H1 (cell line): ENCODE measurements at regions not wholly inside any gene's neighbourhood (a gene's known extent, or its start where the extent isn't known, plus 50 kb on each side); places are given as distances from the start of the nearest gene placed in this dataset.

Experiments
- CTCF ChIA-PET: fragments of 300-600 bp; sonication (Branson Sonifier 250); formaldehyde crosslinking; loops from one replicate; lab custom pipeline; 2021; ENCODE audit not compliant: partially characterized antibody; lab: Charles Lee
- POLR2A ChIA-PET: fragments of 300-600 bp; sonication (Branson Sonifier 250); formaldehyde crosslinking; loops from one replicate; lab custom pipeline; 2021; ENCODE audit warnings: inconsistent platforms; ENCODE audit not compliant: partially characterized antibody; lab: Charles Lee
- DNase-seq, 2 experiments: peaks; one replicate each; pipeline versions ENCODE4 v3.0.0 to v3.0.0-alpha.2; 2010 to 2022; ENCODE audit warnings: low spot score in 2 of 2, low read depth in 1 of 2, mixed read lengths in 1 of 2
- FAIRE-seq: peaks from 2 replicates; lab custom pipeline; 2011; peaks lifted over from hg19 to GRCh38; lab: Jason Lieb, UNC
- H2AFZ ChIP-seq: 2 replicates; pipeline ENCODE4 v1.8.1; 2012; ENCODE audit warnings: low read length, inconsistent platforms
- H2AK5ac ChIP-seq: 2 replicates; pipeline ENCODE4 v1.6.1; 2013; ENCODE audit warnings: low read depth, low read length
- H2BK120ac ChIP-seq: replicated peaks from 2 replicates; pipeline ENCODE3; 2013; ENCODE audit warnings: low read depth, low read length, inconsistent platforms
- H2BK12ac ChIP-seq: 2 replicates; pipeline ENCODE4 v1.6.1; 2013; ENCODE audit warnings: low read depth, low read length
- H2BK15ac ChIP-seq: 2 replicates; pipeline ENCODE4 v1.6.1; 2013; ENCODE audit warnings: low read length
- H2BK20ac ChIP-seq: 2 replicates; pipeline ENCODE4 v1.6.1; 2013; ENCODE audit warnings: low read length
- H2BK5ac ChIP-seq: 2 replicates; pipeline ENCODE4 v1.6.1; 2013; ENCODE audit warnings: low read depth, low read length
- H3K14ac ChIP-seq: 2 replicates; pipeline ENCODE4 v1.6.1; 2013; ENCODE audit warnings: inconsistent platforms; ENCODE audit not compliant: insufficient read length
- H3K18ac ChIP-seq: 2 replicates; pipeline ENCODE4 v1.6.1; 2013; ENCODE audit warnings: low read length; ENCODE audit errors: extremely low read depth
- H3K23ac ChIP-seq: 2 replicates; pipeline ENCODE4 v1.6.1; 2013; ENCODE audit warnings: inconsistent platforms; ENCODE audit not compliant: insufficient read length
- H3K23me2 ChIP-seq: 2 replicates; pipeline ENCODE4 v1.6.1; 2013; ENCODE audit warnings: low read depth, low read length
- H3K27ac ChIP-seq: 2 replicates; pipeline ENCODE4 v1.6.1; 2011; ENCODE audit warnings: low read depth, low read length, inconsistent platforms
- H3K27me3 ChIP-seq, 4 experiments: replicated peaks in 1 of 4; 1 replicate in 1 of 4; 2 replicates in 3 of 4; pipeline versions ENCODE4 v1.6.1 to v1.8.1; 2011 to 2013; ENCODE audit warnings: low read length in 3 of 4, mild to moderate bottlenecking in 3 of 4, inconsistent platforms in 2 of 4, mixed read lengths in 2 of 4, moderate library complexity in 1 of 4; ENCODE audit not compliant: control insufficient read depth in 3 of 4, insufficient read depth in 3 of 4; ENCODE audit errors: extremely low read depth in 1 of 4
- H3K36me3 ChIP-seq, 4 experiments: 2 replicates each; pipeline versions ENCODE4 v1.6.1 to v1.8.1; 2011 to 2013; ENCODE audit warnings: mild to moderate bottlenecking in 4 of 4, low read length in 3 of 4, moderate library complexity in 2 of 4, control low read depth in 1 of 4, inconsistent platforms in 1 of 4; ENCODE audit not compliant: insufficient read depth in 4 of 4, control insufficient read depth in 2 of 4
- H3K4ac ChIP-seq: replicated peaks from 2 replicates; pipeline ENCODE3; 2013; ENCODE audit warnings: low read length, low read depth, mixed read lengths, inconsistent platforms; ENCODE audit not compliant: insufficient read length
- H3K4me1 ChIP-seq, 4 experiments: replicated peaks in 1 of 4; 1 replicate in 1 of 4; 2 replicates in 3 of 4; pipeline versions ENCODE4 v1.6.1 to v1.8.1; 2011 to 2013; ENCODE audit warnings: low read length in 3 of 4, inconsistent platforms in 2 of 4, mixed read lengths in 1 of 4; ENCODE audit not compliant: insufficient read depth in 4 of 4, control insufficient read depth in 3 of 4
- H3K4me2 ChIP-seq, 2 experiments: 2 replicates each; pipeline versions ENCODE4 v1.6.1 to v1.8.1; 2011 to 2013; ENCODE audit warnings: low read depth in 2 of 2, low read length in 2 of 2, control low read depth in 1 of 2, inconsistent platforms in 1 of 2, mild to moderate bottlenecking in 1 of 2; ENCODE audit not compliant: insufficient read depth in 1 of 2
- H3K4me3 ChIP-seq, 4 experiments: fragments of 200-600, 300-600 bp in 1 of 4; sonication (generic), shearing (Covaris generic), sonication (Bioruptor Twin) in 1 of 4; 2 replicates each; pipeline versions ENCODE4 v1.5.1 to v1.8.1; 2011 to 2016; ENCODE audit warnings: low read length in 4 of 4, low read depth in 3 of 4, control low read depth in 2 of 4, inconsistent platforms in 2 of 4, mild to moderate bottlenecking in 2 of 4, mixed read lengths in 1 of 4, moderate library complexity in 1 of 4; ENCODE audit not compliant: insufficient read depth in 2 of 4; ENCODE audit errors: extremely low read depth in 1 of 4
- H3K56ac ChIP-seq: replicated peaks from 2 replicates; pipeline ENCODE3; 2013; ENCODE audit warnings: low read depth, mild to moderate bottlenecking, mixed read lengths, low read length, inconsistent platforms; ENCODE audit not compliant: insufficient read length
- H3K79me1 ChIP-seq: 2 replicates; pipeline ENCODE4 v1.6.1; 2013; ENCODE audit warnings: low read depth, low read length, control low read depth
- H3K79me2 ChIP-seq, 2 experiments: 2 replicates each; pipeline versions ENCODE4 v1.6.1 to v1.8.1; 2012 to 2013; ENCODE audit warnings: low read length in 2 of 2, mild to moderate bottlenecking in 2 of 2, inconsistent platforms in 1 of 2; ENCODE audit not compliant: insufficient read depth in 2 of 2, control insufficient read depth in 1 of 2
- H3K9ac ChIP-seq, 4 experiments: replicated peaks in 1 of 4; 1 replicate in 1 of 4; 2 replicates in 3 of 4; pipeline versions ENCODE4 v1.6.1 to v1.8.1; 2011 to 2013; ENCODE audit warnings: low read depth in 3 of 4, low read length in 3 of 4, control low read depth in 2 of 4, mild to moderate bottlenecking in 2 of 4, moderate library complexity in 2 of 4, inconsistent platforms in 1 of 4; ENCODE audit errors: extremely low read depth in 1 of 4
- H3K9me3 ChIP-seq, 2 experiments: 2 replicates each; pipeline versions ENCODE4 v1.6.1 to v1.8.1; 2012 to 2013; ENCODE audit warnings: mild to moderate bottlenecking in 2 of 2, moderate library complexity in 2 of 2, control low read depth in 1 of 2, inconsistent platforms in 1 of 2, low read depth in 1 of 2, low read length in 1 of 2, mixed read lengths in 1 of 2; ENCODE audit not compliant: insufficient read depth in 2 of 2
- H4K20me1 ChIP-seq, 2 experiments: replicated peaks in 1 of 2; 2 replicates each; pipeline versions ENCODE3 to v1.8.1; 2011 to 2013; ENCODE audit warnings: inconsistent platforms in 2 of 2, low read length in 2 of 2, mild to moderate bottlenecking in 1 of 2; ENCODE audit not compliant: insufficient read depth in 2 of 2, control insufficient read depth in 1 of 2
- H4K5ac ChIP-seq: 2 replicates; pipeline ENCODE4 v1.6.1; 2013; ENCODE audit warnings: low read length, low read depth, mixed read lengths, inconsistent platforms; ENCODE audit not compliant: insufficient read length
- H4K8ac ChIP-seq: 2 replicates; pipeline ENCODE4 v1.8.0; 2013; ENCODE audit warnings: mild to moderate bottlenecking, moderate library complexity, low read length, inconsistent platforms; ENCODE audit not compliant: insufficient read depth; ENCODE audit errors: extremely low read depth
- H4K91ac ChIP-seq: replicated peaks from 2 replicates; pipeline ENCODE3; 2013; ENCODE audit warnings: low read length, mixed read lengths, inconsistent platforms; ENCODE audit not compliant: insufficient read length
- CTBP2 ChIP-seq: IDR thresholded peaks from 2 replicates; pipeline ENCODE4 v1.7.0; 2011; ENCODE audit warnings: borderline replicate concordance, mild to moderate bottlenecking, moderate library complexity, mixed read lengths, low read length; ENCODE audit not compliant: insufficient read depth, insufficient read length
- MAFK ChIP-seq: IDR thresholded peaks from 2 replicates; pipeline ENCODE4 v1.6.1; 2012; ENCODE audit warnings: low read depth, mild to moderate bottlenecking, improper control_type of control experiment, low read length
- WGBS, 2 experiments: shearing (Covaris generic) in 1 of 2; methylation state at CpG; one replicate each; pipeline versions ENCODE4 v1.1.6 to v1.1.7; 2013 to 2015; ENCODE audit warnings: low lambda C conversion rate in 2 of 2, mixed read lengths in 2 of 2, inconsistent platforms in 1 of 2, low coverage in 1 of 2, missing lambda C conversion rate in 1 of 2; ENCODE audit not compliant: insufficient replicate concordance in 2 of 2, insufficient coverage in 1 of 2, insufficient read length in 1 of 2; ENCODE audit errors: extremely low coverage in 1 of 2, missing lambda C conversion rate in 1 of 2; 5-methylcytosine and 5-hydroxymethylcytosine counted together
- TF ChIP-seq, protein P1 (sequence below): IDR thresholded peaks from 2 replicates; pipeline ENCODE4 v1.6.1; 2012; ENCODE audit warnings: inconsistent platforms

DNA sequence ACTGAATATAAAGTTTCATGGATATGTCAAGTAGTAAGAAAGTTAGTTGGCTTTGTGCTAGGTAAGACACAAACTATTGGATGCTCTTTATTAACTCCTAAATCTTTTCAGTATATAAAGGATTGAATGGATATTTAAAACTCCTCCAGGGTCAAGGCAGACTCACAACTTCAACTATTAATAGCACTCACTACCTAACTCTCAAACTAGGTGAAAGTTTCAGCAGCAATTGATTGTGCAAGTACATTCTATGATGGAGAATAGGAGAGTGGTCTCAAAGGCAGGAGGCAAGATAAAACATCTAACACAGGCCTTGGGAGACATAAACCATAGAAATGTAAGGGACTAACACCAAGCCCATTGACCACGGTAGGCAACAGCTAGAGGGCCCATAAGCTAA, 328.9 kb upstream of the CHAC2 start:
- Histone ChIP-seq H3K4ac (no peak overlapping the region), H3K4me3 (no peak overlapping the region), H2BK120ac (no peak overlapping the region), H4K20me1 (no peaks in the 10 kb centered on the region), H3K79me1 (no peaks in the 10 kb centered on the region), H2BK12ac (no peak overlapping the region), H3K4me2 (no peak overlapping the region), H2BK15ac (no peak overlapping the region), H3K18ac (no peak overlapping the region), H3K4me1 (peaks cover 0 to 16% (median 5%) of the 10 kb centered on the region in 4 experiments; a peak in 4 of 7 replicates), H3K14ac (no peak overlapping the region), H2BK20ac (no peak overlapping the region), H3K9ac (no peak overlapping the region), H2AK5ac (no peak overlapping the region), H4K5ac (no peak overlapping the region), H4K91ac (no peak overlapping the region), H3K56ac (no peak overlapping the region), H3K27ac (no peak overlapping the region), H3K27me3 (no peaks in the 10 kb centered on the region), H2BK5ac (no peak overlapping the region), H3K36me3 (no peaks in the 10 kb centered on the region), H3K23me2 (no peaks in the 10 kb centered on the region), H2AFZ (no peak overlapping the region), H4K8ac (no peak overlapping the region), H3K23ac (no peak overlapping the region), H3K9me3 (no peaks in the 10 kb centered on the region), H3K79me2 (no peaks in the 10 kb centered on the region)
- ChIA-PET POLR2A (no interaction called here), CTCF (interaction anchor here (1.5 to 1.7 kb wide), 2 partner anchors 9 to 16 kb away, joined by 5 to 8 read pairs; no protein-coding TSS in a partner anchor)
- no peak for DNase-seq
- 96% methylated on average over 1 of the region's 1 CpG; no CpG with 5 or more reads in 1 of the 2 experiments for WGBS, 2 experiments
- no peak for FAIRE-seq
- no peak for TF ChIP-seq CTBP2
- TF ChIP-seq, protein P1, sequence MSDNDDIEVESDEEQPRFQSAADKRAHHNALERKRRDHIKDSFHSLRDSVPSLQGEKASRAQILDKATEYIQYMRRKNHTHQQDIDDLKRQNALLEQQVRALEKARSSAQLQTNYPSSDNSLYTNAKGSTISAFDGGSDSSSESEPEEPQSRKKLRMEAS = no peak
- TF ChIP-seq MAFK = no peak
